A549 (cell line): ENCODE measurements at regions not wholly inside any gene's neighbourhood (a gene's known extent, or its start where the extent isn't known, plus 50 kb on each side); places are given as distances from the start of the nearest gene placed in this dataset.

Experiments
- ATAC-seq, 2 experiments: fragments of 200-7000 bp in 1 of 2; fragments of >200 bp in 1 of 2; cut with Nextera tagmentation in 1 of 2; cut with Tn5 transposase in 1 of 2; 3 replicates each; pipeline versions ENCODE4 v1.8.0 to v1.9.1; 2018 to 2020; ENCODE audit warnings: mild to moderate bottlenecking in 1 of 2, moderate library complexity in 1 of 2
- CTCF ChIA-PET: fragments of 300-600 bp; sonication (Branson Sonifier 250); formaldehyde crosslinking; extraction: SDS; loops from one replicate; lab custom pipeline; 2021; ENCODE audit warnings: antibody characterized with exemption, inconsistent platforms; lab: Yijun Ruan, JAX
- POLR2A ChIA-PET: fragments of 350-600 bp; formaldehyde crosslinking; extraction: SDS; loops from one replicate; lab custom pipeline; 2021; ENCODE audit warnings: antibody characterized with exemption, inconsistent platforms; lab: Yijun Ruan, JAX
- DNase-seq, 2 experiments: peaks; one replicate each; pipeline versions ENCODE4 v3.0.0 to v3.0.0-alpha.2; 2011 to 2016; ENCODE audit warnings: low read depth in 1 of 2, low spot score in 1 of 2
- FAIRE-seq: peaks from 2 replicates; lab custom pipeline; 2011; peaks lifted over from hg19 to GRCh38; lab: Jason Lieb, UNC
- H3K27ac ChIP-seq, 2 experiments: fragments of >200 bp; sonication (Bioruptor Twin); formaldehyde crosslinking; 3 replicates each; pipeline ENCODE4 v1.5.1; 2016 to 2017
- H3K4me1 ChIP-seq: fragments of >200 bp; sonication (Bioruptor Twin); formaldehyde crosslinking; 3 replicates; pipeline ENCODE4 v1.6.1; 2016
- H3K4me2 ChIP-seq: fragments of >200 bp; sonication (Bioruptor Twin); formaldehyde crosslinking; 3 replicates; pipeline ENCODE4 v1.6.1; 2016
- H3K4me3 ChIP-seq: fragments of >200 bp; sonication (Bioruptor Twin); formaldehyde crosslinking; 3 replicates; pipeline ENCODE4 v1.5.1; 2016
- H3K9me3 ChIP-seq: fragments of >200 bp; sonication (Bioruptor Twin); formaldehyde crosslinking; 3 replicates; pipeline ENCODE4 v1.6.1; 2016
- BHLHE40 ChIP-seq: IDR thresholded peaks from 2 replicates; pipeline ENCODE4 v1.6.1; 2012; ENCODE audit warnings: low read depth, low read length, inconsistent platforms
- CBX8 ChIP-seq: fragments of 200-600 bp; sonication (generic); IDR thresholded peaks from 2 replicates; pipeline ENCODE4 v1.6.1; 2016
- CHD2 ChIP-seq: fragments of 150-350 bp; IDR thresholded peaks from 2 replicates; pipeline ENCODE4 v1.6.1; 2014; ENCODE audit warnings: low read length; ENCODE audit not compliant: partially characterized antibody
- CHD4 ChIP-seq: fragments of 200-600 bp; sonication (generic); IDR thresholded peaks from 2 replicates; pipeline ENCODE4 v1.6.1; 2016; ENCODE audit warnings: antibody characterized with exemption, mild to moderate bottlenecking, borderline replicate concordance
- EHF ChIP-seq: fragments of 250-450 bp; sonication (Bioruptor Pico); IDR thresholded peaks from 2 replicates; pipeline ENCODE4 v1.5.0; 2020; ENCODE audit warnings: mild to moderate bottlenecking
- ESRRA ChIP-seq: fragments of 150-350 bp; IDR thresholded peaks from 2 replicates; pipeline ENCODE4 v1.6.1; 2014; ENCODE audit warnings: mild to moderate bottlenecking, low read length, borderline replicate concordance
- FOSB ChIP-seq: fragments of 250-450 bp; sonication (Bioruptor Pico); IDR thresholded peaks from 2 replicates; pipeline ENCODE4 v1.5.0; 2020; ENCODE audit warnings: mild to moderate bottlenecking, moderate library complexity
- FOSL2 ChIP-seq, 2 experiments: fragments of 450-650 bp in 1 of 2; fragments of >200 bp in 1 of 2; sonication (Bioruptor Twin) in 1 of 2; formaldehyde crosslinking; IDR thresholded peaks; 2 replicates each; pipeline versions ENCODE4 v1.5.0 to v1.6.1; 2016 to 2020; ENCODE audit warnings: mild to moderate bottlenecking in 1 of 2, moderate library complexity in 1 of 2
- FOXS1 ChIP-seq: fragments of 250-450 bp; sonication (Bioruptor Pico); IDR thresholded peaks from 2 replicates; pipeline ENCODE4 v1.5.0; 2020; ENCODE audit warnings: mild to moderate bottlenecking, moderate library complexity
- HEYL ChIP-seq: fragments of 250-450 bp; sonication (Bioruptor Pico); IDR thresholded peaks from 2 replicates; pipeline ENCODE4 v1.8.0; 2021; ENCODE audit warnings: mild to moderate bottlenecking, moderate library complexity
- KDM1A ChIP-seq: fragments of 200-600 bp; sonication (generic); IDR thresholded peaks from 2 replicates; pipeline ENCODE4 v1.6.1; 2016; ENCODE audit warnings: low read depth, mild to moderate bottlenecking
- MYC ChIP-seq: IDR thresholded peaks from 2 replicates; pipeline ENCODE4 v1.6.1; 2012; ENCODE audit warnings: mild to moderate bottlenecking, inconsistent platforms, low read length, improper control_type of control experiment, borderline replicate concordance
- POLR2AphosphoS2 ChIP-seq: conservative IDR thresholded peaks from 2 replicates; pipeline ENCODE4 v1.6.1; 2012; ENCODE audit warnings: low read length, improper control_type of control experiment, inconsistent platforms
- SMC3 ChIP-seq: fragments of >200 bp; sonication (Bioruptor Twin); formaldehyde crosslinking; IDR thresholded peaks from 3 replicates; pipeline ENCODE4 v1.6.1; 2018; ENCODE audit warnings: inconsistent platforms
- SREBF2 ChIP-seq: fragments of 450-650 bp; IDR thresholded peaks from 2 replicates; pipeline ENCODE4 v1.6.1; 2014; ENCODE audit warnings: mild to moderate bottlenecking, moderate library complexity
- TFCP2L1 ChIP-seq: fragments of 250-450 bp; sonication (Bioruptor Pico); IDR thresholded peaks from 2 replicates; pipeline ENCODE4 v1.5.0; 2021; ENCODE audit warnings: mild to moderate bottlenecking
- ZFP36 ChIP-seq: fragments of 450-650 bp; IDR thresholded peaks from 2 replicates; pipeline ENCODE4 v1.6.1; 2014; ENCODE audit warnings: borderline replicate concordance; ENCODE audit not compliant: partially characterized antibody
- ZNF302 ChIP-seq: fragments of 250-450 bp; sonication (Bioruptor Pico); IDR thresholded peaks from 2 replicates; pipeline ENCODE4 v1.9.0; 2021; ENCODE audit warnings: inconsistent platforms, mild to moderate bottlenecking, moderate library complexity
- ZSCAN20 ChIP-seq: fragments of 250-450 bp; sonication (Bioruptor Pico); IDR thresholded peaks from 2 replicates; pipeline ENCODE4 v1.8.0; 2022; ENCODE audit warnings: mild to moderate bottlenecking, moderate library complexity
- WGBS: methylation state at CpG from one replicate; pipeline ENCODE4 v1.1.6; 2017; ENCODE audit errors: missing lambda C conversion rate; 5-methylcytosine and 5-hydroxymethylcytosine counted together
- TF ChIP-seq, protein P1 (sequence below): fragments of >200 bp; sonication (Bioruptor Twin); formaldehyde crosslinking; IDR thresholded peaks from 3 replicates; pipeline ENCODE4 v1.6.1; 2016
- TF ChIP-seq, protein P2 (sequence below): fragments of 250-450 bp; sonication (Bioruptor Pico); IDR thresholded peaks from 2 replicates; pipeline ENCODE4 v1.5.0; 2021; ENCODE audit warnings: mild to moderate bottlenecking, moderate library complexity, borderline replicate concordance
- TF ChIP-seq, protein P3 (sequence below): fragments of 250-450 bp; sonication (Bioruptor Pico); IDR thresholded peaks from 2 replicates; pipeline ENCODE4 v1.5.0; 2020; ENCODE audit warnings: low read depth, mild to moderate bottlenecking, moderate library complexity
- TF ChIP-seq, protein P4 (sequence below): fragments of 450-650 bp; IDR thresholded peaks from 2 replicates; pipeline ENCODE4 v1.6.1; 2014; ENCODE audit warnings: antibody characterized with exemption
- TF ChIP-seq, protein P5 (sequence below): fragments of 200-600 bp; sonication (generic); IDR thresholded peaks from 2 replicates; pipeline ENCODE4 v1.6.1; 2016; ENCODE audit warnings: antibody characterized with exemption, mild to moderate bottlenecking, moderate library complexity
- TF ChIP-seq, protein P6 (sequence below): IDR thresholded peaks from 2 replicates; pipeline ENCODE4 v1.6.1; 2012
- TF ChIP-seq, protein P7 (sequence below): fragments of >200 bp; sonication (Bioruptor Twin); formaldehyde crosslinking; IDR thresholded peaks from 2 replicates; pipeline ENCODE4 v1.6.1; 2016

DNA sequence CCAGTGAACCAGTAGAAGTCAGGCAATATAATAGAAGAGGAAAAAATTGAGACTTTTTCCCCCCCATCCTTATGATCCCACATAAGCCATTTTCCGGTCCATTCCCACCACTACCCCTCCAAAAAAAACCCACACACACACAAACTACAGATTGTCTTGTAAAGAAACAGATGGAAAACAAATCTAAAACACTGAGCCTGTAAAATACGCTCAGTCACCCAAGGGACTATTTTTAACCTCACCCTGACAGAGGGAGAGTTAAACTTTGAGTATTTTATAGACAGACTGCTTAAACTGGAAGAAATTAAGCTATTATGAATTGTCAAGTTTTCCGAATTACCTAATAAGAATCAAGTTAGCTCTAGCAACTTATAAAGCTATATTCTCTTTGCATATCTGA is 471.8 kb upstream of the C9orf72 start:
- no peaks in the 10 kb centered on the region for H3K9me3 ChIP-seq
- no peak overlapping the region for H3K27ac ChIP-seq
- no peak for ATAC-seq
- ChIA-PET POLR2A (no interaction called here), CTCF (no interaction called here)
- no peak for FAIRE-seq
- no peaks in the 10 kb centered on the region for H3K4me1 ChIP-seq
- TF ChIP-seq CHD4 (no peak), HEYL (CRISPR knock-in tag) (no peak), BHLHE40 (no peak), FOSB (CRISPR knock-in tag) (no peak), KDM1A (no peak), FOSL2 (IDR thresholded peaks at IDR 0.05) (no peak), FOSL2 (CRISPR knock-in tag; IDR thresholded peaks at IDR 0.05) (no peak), CHD2 (no peak), SMC3 (no peak), MYC (no peak)
- TF ChIP-seq, protein P1, sequence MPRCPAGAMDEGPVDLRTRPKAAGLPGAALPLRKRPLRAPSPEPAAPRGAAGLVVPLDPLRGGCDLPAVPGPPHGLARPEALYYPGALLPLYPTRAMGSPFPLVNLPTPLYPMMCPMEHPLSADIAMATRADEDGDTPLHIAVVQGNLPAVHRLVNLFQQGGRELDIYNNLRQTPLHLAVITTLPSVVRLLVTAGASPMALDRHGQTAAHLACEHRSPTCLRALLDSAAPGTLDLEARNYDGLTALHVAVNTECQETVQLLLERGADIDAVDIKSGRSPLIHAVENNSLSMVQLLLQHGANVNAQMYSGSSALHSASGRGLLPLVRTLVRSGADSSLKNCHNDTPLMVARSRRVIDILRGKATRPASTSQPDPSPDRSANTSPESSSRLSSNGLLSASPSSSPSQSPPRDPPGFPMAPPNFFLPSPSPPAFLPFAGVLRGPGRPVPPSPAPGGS, result no peak
- TF ChIP-seq, protein P2, sequence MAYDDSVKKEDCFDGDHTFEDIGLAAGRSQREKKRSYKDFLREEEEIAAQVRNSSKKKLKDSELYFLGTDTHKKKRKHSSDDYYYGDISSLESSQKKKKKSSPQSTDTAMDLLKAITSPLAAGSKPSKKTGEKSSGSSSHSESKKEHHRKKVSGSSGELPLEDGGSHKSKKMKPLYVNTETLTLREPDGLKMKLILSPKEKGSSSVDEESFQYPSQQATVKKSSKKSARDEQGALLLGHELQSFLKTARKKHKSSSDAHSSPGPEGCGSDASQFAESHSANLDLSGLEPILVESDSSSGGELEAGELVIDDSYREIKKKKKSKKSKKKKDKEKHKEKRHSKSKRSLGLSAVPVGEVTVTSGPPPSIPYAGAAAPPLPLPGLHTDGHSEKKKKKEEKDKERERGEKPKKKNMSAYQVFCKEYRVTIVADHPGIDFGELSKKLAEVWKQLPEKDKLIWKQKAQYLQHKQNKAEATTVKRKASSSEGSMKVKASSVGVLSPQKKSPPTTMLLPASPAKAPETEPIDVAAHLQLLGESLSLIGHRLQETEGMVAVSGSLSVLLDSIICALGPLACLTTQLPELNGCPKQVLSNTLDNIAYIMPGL (CRISPR knock-in tag), result no peak
- no peak for DNase-seq
- no peak overlapping the region for H3K4me2 ChIP-seq
- H3K4me3 ChIP-seq, result no peak overlapping the region
- 3% methylated on average over 3 of the region's 3 CpGs for WGBS

DNA sequence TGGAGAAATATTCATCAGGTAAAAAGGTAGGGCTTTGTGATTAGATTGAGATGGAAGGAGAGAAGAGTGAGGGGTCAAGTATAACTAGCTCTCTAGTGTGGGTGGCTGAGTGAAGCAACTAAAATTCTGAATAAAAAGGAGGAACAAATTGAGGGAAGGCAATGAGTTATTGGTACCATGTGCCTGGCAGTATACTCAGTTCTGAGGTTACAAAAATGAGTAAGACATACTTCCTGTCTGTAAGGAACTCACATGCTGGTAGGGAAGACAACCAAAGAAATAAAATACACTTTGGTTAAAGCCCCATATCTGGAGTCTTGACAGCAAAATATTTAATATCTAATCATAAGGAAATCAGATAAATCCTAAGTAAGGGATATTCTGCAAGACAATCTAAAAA is 476.8 kb upstream of the C9orf72 start:
- Histone ChIP-seq H3K4me3 (no peak overlapping the region), H3K27ac (no peak overlapping the region), H3K4me1 (no peaks in the 10 kb centered on the region), H3K9me3 (no peaks in the 10 kb centered on the region), H3K4me2 (no peak overlapping the region)
- no peak for DNase-seq
- no peak for TF ChIP-seq FOXS1 (CRISPR knock-in tag)
- no peak for TF ChIP-seq SREBF2
- TF ChIP-seq KDM1A, result no peak
- no peak for ATAC-seq
- FAIRE-seq, result no peak
- ChIA-PET CTCF (no interaction called here), POLR2A (no interaction called here)

DNA sequence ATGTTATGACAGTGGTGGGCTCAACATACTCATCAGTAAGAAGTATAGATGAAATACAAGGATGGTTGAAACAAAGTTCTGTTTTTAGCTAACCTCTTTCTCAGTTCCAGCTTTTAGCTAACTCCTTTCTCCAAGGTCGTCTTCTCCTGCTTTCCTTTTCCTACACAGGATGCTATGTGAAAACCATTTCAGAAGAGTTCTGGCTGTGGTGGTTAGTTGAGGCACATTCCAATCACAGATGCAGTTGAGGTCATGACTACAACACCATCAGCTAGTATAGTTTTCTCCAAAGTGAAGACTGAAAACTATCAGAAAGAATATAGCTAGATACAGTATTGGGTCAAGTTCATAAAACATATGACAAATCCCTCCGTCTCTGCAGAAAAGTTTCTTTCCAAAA is 477.7 kb upstream of the C9orf72 start:
- Histone ChIP-seq H3K4me1 (no peaks in the 10 kb centered on the region), H3K27ac (no peak overlapping the region), H3K4me3 (no peak overlapping the region), H3K4me2 (no peak overlapping the region), H3K9me3 (no peaks in the 10 kb centered on the region)
- DNase-seq (no peak), FAIRE-seq (no peak), ATAC-seq (no peak)
- ChIA-PET POLR2A (no interaction called here), CTCF (no interaction called here)
- whole genome bisulfite sequencing, result 1% methylated on average over 2 of the region's 2 CpGs
- TF ChIP-seq CBX8, result no peak
- TF ChIP-seq, protein P3, sequence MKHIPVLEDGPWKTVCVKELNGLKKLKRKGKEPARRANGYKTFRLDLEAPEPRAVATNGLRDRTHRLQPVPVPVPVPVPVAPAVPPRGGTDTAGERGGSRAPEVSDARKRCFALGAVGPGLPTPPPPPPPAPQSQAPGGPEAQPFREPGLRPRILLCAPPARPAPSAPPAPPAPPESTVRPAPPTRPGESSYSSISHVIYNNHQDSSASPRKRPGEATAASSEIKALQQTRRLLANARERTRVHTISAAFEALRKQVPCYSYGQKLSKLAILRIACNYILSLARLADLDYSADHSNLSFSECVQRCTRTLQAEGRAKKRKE (CRISPR knock-in tag), result no peak
- no peak for TF ChIP-seq SMC3
- TF ChIP-seq ZNF302 (CRISPR knock-in tag), result no peak
- TF ChIP-seq ZSCAN20 (CRISPR knock-in tag), result no peak
- TF ChIP-seq, protein P4, sequence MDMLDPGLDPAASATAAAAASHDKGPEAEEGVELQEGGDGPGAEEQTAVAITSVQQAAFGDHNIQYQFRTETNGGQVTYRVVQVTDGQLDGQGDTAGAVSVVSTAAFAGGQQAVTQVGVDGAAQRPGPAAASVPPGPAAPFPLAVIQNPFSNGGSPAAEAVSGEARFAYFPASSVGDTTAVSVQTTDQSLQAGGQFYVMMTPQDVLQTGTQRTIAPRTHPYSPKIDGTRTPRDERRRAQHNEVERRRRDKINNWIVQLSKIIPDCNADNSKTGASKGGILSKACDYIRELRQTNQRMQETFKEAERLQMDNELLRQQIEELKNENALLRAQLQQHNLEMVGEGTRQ, result no peak
- TF ChIP-seq FOSL2 (IDR thresholded peaks at IDR 0.05), result no peak
- TF ChIP-seq FOSL2 (CRISPR knock-in tag; IDR thresholded peaks at IDR 0.05), result no peak
- no peak for TF ChIP-seq MYC
- TF ChIP-seq, protein P5, sequence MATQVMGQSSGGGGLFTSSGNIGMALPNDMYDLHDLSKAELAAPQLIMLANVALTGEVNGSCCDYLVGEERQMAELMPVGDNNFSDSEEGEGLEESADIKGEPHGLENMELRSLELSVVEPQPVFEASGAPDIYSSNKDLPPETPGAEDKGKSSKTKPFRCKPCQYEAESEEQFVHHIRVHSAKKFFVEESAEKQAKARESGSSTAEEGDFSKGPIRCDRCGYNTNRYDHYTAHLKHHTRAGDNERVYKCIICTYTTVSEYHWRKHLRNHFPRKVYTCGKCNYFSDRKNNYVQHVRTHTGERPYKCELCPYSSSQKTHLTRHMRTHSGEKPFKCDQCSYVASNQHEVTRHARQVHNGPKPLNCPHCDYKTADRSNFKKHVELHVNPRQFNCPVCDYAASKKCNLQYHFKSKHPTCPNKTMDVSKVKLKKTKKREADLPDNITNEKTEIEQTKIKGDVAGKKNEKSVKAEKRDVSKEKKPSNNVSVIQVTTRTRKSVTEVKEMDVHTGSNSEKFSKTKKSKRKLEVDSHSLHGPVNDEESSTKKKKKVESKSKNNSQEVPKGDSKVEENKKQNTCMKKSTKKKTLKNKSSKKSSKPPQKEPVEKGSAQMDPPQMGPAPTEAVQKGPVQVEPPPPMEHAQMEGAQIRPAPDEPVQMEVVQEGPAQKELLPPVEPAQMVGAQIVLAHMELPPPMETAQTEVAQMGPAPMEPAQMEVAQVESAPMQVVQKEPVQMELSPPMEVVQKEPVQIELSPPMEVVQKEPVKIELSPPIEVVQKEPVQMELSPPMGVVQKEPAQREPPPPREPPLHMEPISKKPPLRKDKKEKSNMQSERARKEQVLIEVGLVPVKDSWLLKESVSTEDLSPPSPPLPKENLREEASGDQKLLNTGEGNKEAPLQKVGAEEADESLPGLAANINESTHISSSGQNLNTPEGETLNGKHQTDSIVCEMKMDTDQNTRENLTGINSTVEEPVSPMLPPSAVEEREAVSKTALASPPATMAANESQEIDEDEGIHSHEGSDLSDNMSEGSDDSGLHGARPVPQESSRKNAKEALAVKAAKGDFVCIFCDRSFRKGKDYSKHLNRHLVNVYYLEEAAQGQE, result no peak
- TF ChIP-seq POLR2AphosphoS2, result no peak
- TF ChIP-seq EHF (CRISPR knock-in tag), result no peak
- TF ChIP-seq FOSB (CRISPR knock-in tag), result no peak
- no peak for TF ChIP-seq TFCP2L1
- TF ChIP-seq, protein P6, sequence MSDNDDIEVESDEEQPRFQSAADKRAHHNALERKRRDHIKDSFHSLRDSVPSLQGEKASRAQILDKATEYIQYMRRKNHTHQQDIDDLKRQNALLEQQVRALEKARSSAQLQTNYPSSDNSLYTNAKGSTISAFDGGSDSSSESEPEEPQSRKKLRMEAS, result no peak
- no peak for TF ChIP-seq ESRRA
- TF ChIP-seq, protein P7, sequence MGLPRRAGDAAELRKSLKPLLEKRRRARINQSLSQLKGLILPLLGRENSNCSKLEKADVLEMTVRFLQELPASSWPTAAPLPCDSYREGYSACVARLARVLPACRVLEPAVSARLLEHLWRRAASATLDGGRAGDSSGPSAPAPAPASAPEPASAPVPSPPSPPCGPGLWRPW, result no peak
- TF ChIP-seq ZFP36, result no peak
